HCT116 (cell line): ENCODE measurements at regions not wholly inside any gene's neighbourhood (a gene's known extent, or its start where the extent isn't known, plus 50 kb on each side); places are given as distances from the start of the nearest gene placed in this dataset.

ENCODE experiments used
- ATAC-seq: fragments of 200-7000 bp; cut with Tn5 transposase; 2 replicates; pipeline ENCODE4 v1.9.1; 2020; ENCODE audit warnings: mild to moderate bottlenecking, moderate library complexity
- BruUV-seq: library from RNA; stranded (reverse); fragments of 400-500 nt; replicated peaks from 2 replicates; lab custom pipeline; 2021; lab: Mats Ljungman, UMichigan
- CTCF ChIA-PET: fragments of 300-600 bp; sonication (Branson Sonifier 250); formaldehyde crosslinking; loops from one replicate; lab custom pipeline; 2021; ENCODE audit warnings: antibody characterized with exemption; lab: Charles Lee
- POLR2A ChIA-PET: fragments of 300-600, 350-600 bp; sonication (Branson Sonifier 250); formaldehyde crosslinking; loops from one replicate; lab custom pipeline; 2021; ENCODE audit warnings: antibody characterized with exemption; lab: Charles Lee
- RAD21 ChIA-PET, 2 experiments: fragments of 300-600 bp; sonication (Branson Sonifier 250); formaldehyde crosslinking; loops; one replicate each; lab custom pipeline; 2023; ENCODE audit warnings: low total read pairs in 2 of 2; ENCODE audit not compliant: uncharacterized antibody in 2 of 2, unreplicated experiment in 2 of 2, low non-redundant PET in 1 of 2; lab: Charles Lee
- DNase-seq: peaks from one replicate; pipeline ENCODE4 v3.0.0-alpha.2; 2010; ENCODE audit warnings: low read depth, low spot score
- H2AFZ ChIP-seq: fragments of 200-600 bp; shearing (Covaris generic), sonication (generic); 2 replicates; pipeline ENCODE4 v1.6.1; 2017; ENCODE audit warnings: low read depth, mixed run types, mixed read lengths, antibody characterized with exemption, low read length; ENCODE audit not compliant: poor library complexity, severe bottlenecking
- H3K27ac ChIP-seq: 2 replicates; pipeline ENCODE4 v1.5.1; 2012; ENCODE audit warnings: low read depth, low read length
- H3K27me3 ChIP-seq: fragments of 200-600 bp; sonication (generic); 2 replicates; pipeline ENCODE4 v1.6.1; 2016; ENCODE audit warnings: mixed run types, low read length, mixed read lengths; ENCODE audit not compliant: insufficient read depth
- H3K36me3 ChIP-seq, 2 experiments: fragments of 200-500 bp in 1 of 2; fragments of 200-600 bp in 1 of 2; sonication (Bioruptor generic) in 1 of 2; sonication (generic) in 1 of 2; 2 replicates each; pipeline versions ENCODE4 v1.5.1 to v1.6.1; 2014 to 2016; ENCODE audit warnings: low read length in 2 of 2, inconsistent platforms in 1 of 2, mixed read lengths in 1 of 2, mixed run types in 1 of 2; ENCODE audit not compliant: insufficient read depth in 2 of 2, control insufficient read depth in 1 of 2
- H3K4me1 ChIP-seq, 2 experiments: fragments of 200-600 bp in 1 of 2; sonication (generic) in 1 of 2; 2 replicates each; pipeline versions ENCODE4 v1.5.1 to v1.6.1; 2012 to 2017; ENCODE audit warnings: low read length in 2 of 2, inconsistent platforms in 1 of 2, mild to moderate bottlenecking in 1 of 2, mixed read lengths in 1 of 2, mixed run types in 1 of 2, moderate library complexity in 1 of 2; ENCODE audit not compliant: insufficient read depth in 2 of 2, control insufficient read depth in 1 of 2
- H3K4me2 ChIP-seq: fragments of 200-600 bp; sonication (generic); 2 replicates; pipeline ENCODE4 v1.6.1; 2017; ENCODE audit warnings: mixed run types, low read length, mixed read lengths
- H3K4me3 ChIP-seq, 2 experiments: fragments of 200-600 bp in 1 of 2; sonication (generic) in 1 of 2; replicated peaks in 1 of 2; 2 replicates each; pipeline ENCODE4 v1.5.1; 2011 to 2016; ENCODE audit warnings: low read length in 2 of 2, control low read depth in 1 of 2, low read depth in 1 of 2, mild to moderate bottlenecking in 1 of 2, mixed read lengths in 1 of 2, mixed run types in 1 of 2
- H3K79me2 ChIP-seq: fragments of 200-600 bp; sonication (generic); 2 replicates; pipeline ENCODE4 v1.6.1; 2017; ENCODE audit warnings: mild to moderate bottlenecking, mixed run types, low read length, moderate library complexity, mixed read lengths; ENCODE audit not compliant: insufficient read depth
- H3K9ac ChIP-seq: fragments of 200-600 bp; sonication (generic); 2 replicates; pipeline ENCODE4 v1.6.1; 2016; ENCODE audit warnings: low read length, mixed read lengths
- H3K9me2 ChIP-seq: fragments of 200-600 bp; sonication (generic), shearing (Covaris generic); 2 replicates; pipeline ENCODE4 v1.6.1; 2017; ENCODE audit warnings: mixed run types, mild to moderate bottlenecking, moderate library complexity; ENCODE audit not compliant: insufficient read depth
- H3K9me3 ChIP-seq, 2 experiments: fragments of 200-500 bp in 1 of 2; fragments of 200-600 bp in 1 of 2; sonication (Bioruptor generic) in 1 of 2; sonication (generic) in 1 of 2; 2 replicates each; pipeline ENCODE4 v1.6.1; 2014 to 2017; ENCODE audit warnings: low read length in 2 of 2, mixed read lengths in 2 of 2, inconsistent platforms in 1 of 2, low read depth in 1 of 2, mild to moderate bottlenecking in 1 of 2, mixed run types in 1 of 2, moderate library complexity in 1 of 2; ENCODE audit not compliant: control insufficient read depth in 1 of 2, insufficient read depth in 1 of 2
- H4K20me1 ChIP-seq: fragments of 200-600 bp; sonication (generic), shearing (Covaris generic); 2 replicates; pipeline ENCODE4 v1.6.1; 2017; ENCODE audit warnings: mixed run types, mild to moderate bottlenecking, moderate library complexity; ENCODE audit not compliant: insufficient read depth
- CBX3 ChIP-seq: IDR thresholded peaks from 2 replicates; pipeline ENCODE4 v1.6.1; 2012; ENCODE audit warnings: low read depth
- ELF1 ChIP-seq: IDR thresholded peaks from 2 replicates; pipeline ENCODE4 v1.6.1; 2012; ENCODE audit warnings: low read depth, borderline replicate concordance
- EZH2 ChIP-seq: fragments of 200-600 bp; sonication (generic); IDR thresholded peaks from 2 replicates; pipeline ENCODE4 v1.6.1; 2017; ENCODE audit warnings: antibody characterized with exemption, mixed run types
- EZH2phosphoT487 ChIP-seq: fragments of 200-600 bp; IDR thresholded peaks from 2 replicates; pipeline ENCODE4 v1.6.1; 2018; ENCODE audit warnings: antibody characterized with exemption, borderline replicate concordance
- POLR2A ChIP-seq: IDR thresholded peaks from 2 replicates; pipeline ENCODE4 v1.7.0; 2011; ENCODE audit warnings: borderline replicate concordance; ENCODE audit not compliant: insufficient read depth, insufficient read length; ENCODE audit errors: extremely low read depth
- POLR2AphosphoS5 ChIP-seq: IDR thresholded peaks from 2 replicates; pipeline ENCODE4 v1.6.1; 2011; ENCODE audit warnings: mild to moderate bottlenecking, low read depth, low read length, moderate library complexity
- ZFX ChIP-seq: fragments of 450-650 bp; IDR thresholded peaks from 2 replicates; pipeline ENCODE4 v1.6.1; 2017
- intact Hi-C: fragments of 100-400 bp; cut with micrococcal nuclease; formaldehyde crosslinking; loops from 2 replicates; pipeline ENCODE4 v1.10.0; 2022
- TF ChIP-seq, protein P1 (sequence below): IDR thresholded peaks from 2 replicates; pipeline ENCODE4 v1.6.1; 2011; ENCODE audit warnings: mild to moderate bottlenecking, low read length, moderate library complexity; ENCODE audit not compliant: insufficient replicate concordance; ENCODE audit errors: extremely low read depth
- TF ChIP-seq, protein P2 (sequence below): IDR thresholded peaks from 2 replicates; pipeline ENCODE4 v1.6.1; 2012
- TF ChIP-seq, protein P3 (sequence below), 3 experiments: fragments of 200-600 bp in 1 of 3; sonication (generic) in 1 of 3; IDR thresholded peaks in 2 of 3; conservative IDR thresholded peaks in 1 of 3; 2 replicates each; pipeline ENCODE4 v1.5.1; 2012 to 2017; ENCODE audit warnings: low read depth in 2 of 3, low read length in 2 of 3, antibody characterized with exemption in 1 of 3, borderline replicate concordance in 1 of 3, control low read depth in 1 of 3, mild to moderate bottlenecking in 1 of 3, mixed read lengths in 1 of 3, mixed run types in 1 of 3, moderate library complexity in 1 of 3; ENCODE audit not compliant: insufficient read depth in 1 of 3

DNA sequence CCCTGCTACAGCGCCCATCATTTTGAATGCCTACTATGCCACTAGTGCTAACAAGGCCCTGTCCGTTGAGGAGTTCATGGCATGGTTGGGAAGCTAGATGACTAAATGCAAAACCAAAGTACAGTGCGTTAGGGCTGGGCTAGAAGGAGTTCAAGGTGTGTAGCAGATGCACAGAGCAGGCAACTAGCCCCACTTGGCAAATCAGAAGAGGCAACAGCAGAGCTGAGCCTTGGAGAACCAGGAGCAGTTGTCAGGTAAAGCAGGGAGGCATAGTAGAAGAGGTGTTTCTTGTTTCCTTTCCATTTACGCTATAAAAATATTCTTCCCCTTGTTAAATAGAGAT, 146.6 kb upstream of the CPEB2 start:
- intact Hi-C loops: loop anchor here (5.0 kb wide), 1 partner anchor 147 kb away; the partner anchor contains the start of gene CPEB2
- H3K27me3 ChIP-seq: no peaks in the 10 kb centered on the region
- H3K36me3 ChIP-seq: no peaks in the 10 kb centered on the region
- H3K27ac ChIP-seq: peak overlapping the region; percentile 25; the same call in 1 of the 2 replicates
- BruUV-seq: no TSS peak
- RAD21 ChIA-PET: interaction anchor here in 1 of 2 experiments (0.6 kb wide), 1 partner anchor 146 kb away, joined by 3 read pairs; the partner anchor contains the start of gene CPEB2
- H3K9me3 ChIP-seq: no peaks in the 10 kb centered on the region
- ATAC-seq: peak; percentile 29
- H3K9me2 ChIP-seq: no peaks in the 10 kb centered on the region
- POLR2A ChIA-PET: no interaction called here
- TF ChIP-seq, protein P1, sequence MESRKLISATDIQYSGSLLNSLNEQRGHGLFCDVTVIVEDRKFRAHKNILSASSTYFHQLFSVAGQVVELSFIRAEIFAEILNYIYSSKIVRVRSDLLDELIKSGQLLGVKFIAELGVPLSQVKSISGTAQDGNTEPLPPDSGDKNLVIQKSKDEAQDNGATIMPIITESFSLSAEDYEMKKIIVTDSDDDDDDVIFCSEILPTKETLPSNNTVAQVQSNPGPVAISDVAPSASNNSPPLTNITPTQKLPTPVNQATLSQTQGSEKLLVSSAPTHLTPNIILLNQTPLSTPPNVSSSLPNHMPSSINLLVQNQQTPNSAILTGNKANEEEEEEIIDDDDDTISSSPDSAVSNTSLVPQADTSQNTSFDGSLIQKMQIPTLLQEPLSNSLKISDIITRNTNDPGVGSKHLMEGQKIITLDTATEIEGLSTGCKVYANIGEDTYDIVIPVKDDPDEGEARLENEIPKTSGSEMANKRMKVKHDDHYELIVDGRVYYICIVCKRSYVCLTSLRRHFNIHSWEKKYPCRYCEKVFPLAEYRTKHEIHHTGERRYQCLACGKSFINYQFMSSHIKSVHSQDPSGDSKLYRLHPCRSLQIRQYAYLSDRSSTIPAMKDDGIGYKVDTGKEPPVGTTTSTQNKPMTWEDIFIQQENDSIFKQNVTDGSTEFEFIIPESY: no peak
- TF ChIP-seq POLR2A (no peak), ELF1 (no peak), CBX3 (no peak), EZH2 (no peak), ZFX (no peak), POLR2AphosphoS5 (no peak), EZH2phosphoT487 (no peak)
- TF ChIP-seq, protein P2, sequence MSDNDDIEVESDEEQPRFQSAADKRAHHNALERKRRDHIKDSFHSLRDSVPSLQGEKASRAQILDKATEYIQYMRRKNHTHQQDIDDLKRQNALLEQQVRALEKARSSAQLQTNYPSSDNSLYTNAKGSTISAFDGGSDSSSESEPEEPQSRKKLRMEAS: no peak
- TF ChIP-seq, protein P3, sequence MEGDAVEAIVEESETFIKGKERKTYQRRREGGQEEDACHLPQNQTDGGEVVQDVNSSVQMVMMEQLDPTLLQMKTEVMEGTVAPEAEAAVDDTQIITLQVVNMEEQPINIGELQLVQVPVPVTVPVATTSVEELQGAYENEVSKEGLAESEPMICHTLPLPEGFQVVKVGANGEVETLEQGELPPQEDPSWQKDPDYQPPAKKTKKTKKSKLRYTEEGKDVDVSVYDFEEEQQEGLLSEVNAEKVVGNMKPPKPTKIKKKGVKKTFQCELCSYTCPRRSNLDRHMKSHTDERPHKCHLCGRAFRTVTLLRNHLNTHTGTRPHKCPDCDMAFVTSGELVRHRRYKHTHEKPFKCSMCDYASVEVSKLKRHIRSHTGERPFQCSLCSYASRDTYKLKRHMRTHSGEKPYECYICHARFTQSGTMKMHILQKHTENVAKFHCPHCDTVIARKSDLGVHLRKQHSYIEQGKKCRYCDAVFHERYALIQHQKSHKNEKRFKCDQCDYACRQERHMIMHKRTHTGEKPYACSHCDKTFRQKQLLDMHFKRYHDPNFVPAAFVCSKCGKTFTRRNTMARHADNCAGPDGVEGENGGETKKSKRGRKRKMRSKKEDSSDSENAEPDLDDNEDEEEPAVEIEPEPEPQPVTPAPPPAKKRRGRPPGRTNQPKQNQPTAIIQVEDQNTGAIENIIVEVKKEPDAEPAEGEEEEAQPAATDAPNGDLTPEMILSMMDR (IDR thresholded peaks at IDR 0.05 in 2 of 3, conservative IDR thresholded peaks at IDR 0.05 in 1 of 3; ENCODE audit: borderline replicate concordance in 1 of 3, insufficient read depth in 1 of 3, low read depth in 2 of 3, low read length in 2 of 3): no peak
- H3K9ac ChIP-seq: no peak overlapping the region
- peak overlapping the region; percentile 76 for H3K4me2 ChIP-seq
- H3K4me3 ChIP-seq: no peak overlapping the region
- H4K20me1 ChIP-seq: no peaks in the 10 kb centered on the region
- CTCF ChIA-PET: no interaction called here
- no peak overlapping the region for H2AFZ ChIP-seq
- no peaks in the 10 kb centered on the region for H3K79me2 ChIP-seq
- no peak for DNase-seq
- peaks cover 16 to 30% of the 10 kb centered on the region in 2 experiments for H3K4me1 ChIP-seq
